Stomach smooth muscle (tissue), 2 donors: ENCODE measurements at regions not wholly inside any gene's neighbourhood (a gene's known extent, or its start where the extent isn't known, plus 50 kb on each side); places are given as distances from the start of the nearest gene placed in this dataset.

Experiments used
- H3K27ac ChIP-seq: one replicate; pipeline ENCODE4 v1.7.0; 2013; ENCODE audit warnings: mild to moderate bottlenecking, low read length, inconsistent platforms
- H3K27me3 ChIP-seq, 2 donors: one replicate each; pipeline ENCODE4 v1.7.0; 2013; ENCODE audit warnings: low read length in 2 of 2; ENCODE audit not compliant: insufficient read depth in 2 of 2, control insufficient read depth in 1 of 2
- H3K36me3 ChIP-seq, 2 donors: one replicate each; pipeline ENCODE4 v1.7.0; 2013; ENCODE audit warnings: low read length in 2 of 2; ENCODE audit not compliant: control insufficient read depth in 2 of 2, insufficient read depth in 2 of 2
- H3K4me1 ChIP-seq: one replicate; pipeline ENCODE4 v1.7.0; 2013; ENCODE audit warnings: low read length; ENCODE audit not compliant: control insufficient read depth, insufficient read depth
- H3K4me3 ChIP-seq, 2 donors: one replicate each; pipeline ENCODE4 v1.7.0; 2013; ENCODE audit warnings: low read length in 2 of 2
- H3K9ac ChIP-seq, 2 donors: one replicate each; pipeline ENCODE4 v1.7.0; 2013; ENCODE audit warnings: low read length in 2 of 2, mild to moderate bottlenecking in 1 of 2
- H3K9me3 ChIP-seq, 2 donors: one replicate each; pipeline ENCODE4 v1.7.0; 2013; ENCODE audit warnings: low read length in 2 of 2; ENCODE audit not compliant: control insufficient read depth in 2 of 2
- donor health status: healthy.
- donor health status: Pancreatic carcinoma.

- peaks cover 0 to 3% of the 10 kb centered on the region in 2 donors for H3K27me3 ChIP-seq
- H3K9ac ChIP-seq = no peak overlapping the region
- H3K9me3 ChIP-seq = no peaks in the 10 kb centered on the region
- H3K4me1 ChIP-seq = no peaks in the 10 kb centered on the region
- H3K36me3 ChIP-seq = no peaks in the 10 kb centered on the region
- H3K4me3 ChIP-seq = no peak overlapping the region
- H3K27ac ChIP-seq = no peak overlapping the region
Measured at GRCh38 chr5:2217219-2217618, 334.5 kb upstream of the IRX4 start.

DNA sequence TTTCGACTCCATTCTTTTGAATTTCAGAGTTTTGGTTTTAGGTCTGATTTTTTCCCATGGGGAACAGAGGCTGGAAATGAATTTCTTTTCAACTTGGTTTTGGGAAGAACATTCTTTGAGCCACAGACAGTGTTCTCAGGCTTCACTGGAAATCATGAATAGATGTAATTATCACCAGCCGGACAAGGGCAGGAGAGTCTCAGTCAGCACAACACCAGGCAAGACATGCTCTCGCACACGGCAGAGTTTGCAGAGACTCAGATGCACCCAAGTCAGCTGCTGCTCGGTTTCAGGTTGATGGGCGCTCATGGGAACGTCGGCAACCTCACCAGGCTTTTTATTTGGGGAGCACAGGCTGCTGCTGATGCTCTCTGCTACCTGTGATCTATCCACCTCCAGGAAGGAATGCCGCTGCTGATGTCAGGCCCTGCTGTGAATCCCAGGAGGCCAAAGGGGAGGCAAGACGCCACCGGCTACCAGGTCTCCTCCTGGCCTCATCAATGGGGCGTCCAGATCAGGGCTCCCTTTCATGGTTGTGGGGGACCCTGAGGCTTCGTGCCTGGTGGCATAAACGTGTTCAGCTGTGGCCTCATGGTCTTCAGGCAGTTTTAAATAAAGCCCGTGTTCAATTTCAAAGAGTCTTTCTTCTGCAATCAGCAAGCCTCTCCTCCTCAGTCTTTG lies 332.3 kb upstream of the IRX4 start:
- H3K36me3 ChIP-seq = no peaks in the 10 kb centered on the region
- no peak overlapping the region for H3K9ac ChIP-seq
- H3K4me1 ChIP-seq = no peaks in the 10 kb centered on the region
- H3K27ac ChIP-seq = no peak overlapping the region
- no peaks in the 10 kb centered on the region for H3K9me3 ChIP-seq
- no peak overlapping the region for H3K4me3 ChIP-seq
- H3K27me3 ChIP-seq = peaks cover 0 to 3% of the 10 kb centered on the region in 2 donors

GRCh38 chr5:2213121-2213730 lies 330.5 kb upstream of the IRX4 start:
- Histone ChIP-seq H3K9ac (no peak overlapping the region), H3K9me3 (no peaks in the 10 kb centered on the region), H3K4me3 (no peak overlapping the region), H3K27me3 (peaks cover 0 to 3% of the 10 kb centered on the region in 2 donors), H3K4me1 (no peaks in the 10 kb centered on the region), H3K27ac (no peak overlapping the region), H3K36me3 (no peaks in the 10 kb centered on the region)

- Histone ChIP-seq H3K9me3 (no peaks in the 10 kb centered on the region), H3K27ac (no peak overlapping the region), H3K36me3 (no peaks in the 10 kb centered on the region), H3K9ac (no peak overlapping the region), H3K27me3 (peaks cover 0 to 3% of the 10 kb centered on the region in 2 donors), H3K4me3 (no peak overlapping the region), H3K4me1 (no peaks in the 10 kb centered on the region)
Measured at GRCh38 chr5:2212481-2212880, 329.8 kb upstream of the IRX4 start.

- Histone ChIP-seq H3K9me3 (no peaks in the 10 kb centered on the region), H3K27me3 (no peaks in the 10 kb centered on the region), H3K36me3 (no peaks in the 10 kb centered on the region), H3K27ac (no peak overlapping the region), H3K4me3 (no peak overlapping the region), H3K9ac (no peak overlapping the region), H3K4me1 (no peaks in the 10 kb centered on the region)
Measured at GRCh38 chr5:2208239-2208544, 325.5 kb upstream of the IRX4 start.

DNA sequence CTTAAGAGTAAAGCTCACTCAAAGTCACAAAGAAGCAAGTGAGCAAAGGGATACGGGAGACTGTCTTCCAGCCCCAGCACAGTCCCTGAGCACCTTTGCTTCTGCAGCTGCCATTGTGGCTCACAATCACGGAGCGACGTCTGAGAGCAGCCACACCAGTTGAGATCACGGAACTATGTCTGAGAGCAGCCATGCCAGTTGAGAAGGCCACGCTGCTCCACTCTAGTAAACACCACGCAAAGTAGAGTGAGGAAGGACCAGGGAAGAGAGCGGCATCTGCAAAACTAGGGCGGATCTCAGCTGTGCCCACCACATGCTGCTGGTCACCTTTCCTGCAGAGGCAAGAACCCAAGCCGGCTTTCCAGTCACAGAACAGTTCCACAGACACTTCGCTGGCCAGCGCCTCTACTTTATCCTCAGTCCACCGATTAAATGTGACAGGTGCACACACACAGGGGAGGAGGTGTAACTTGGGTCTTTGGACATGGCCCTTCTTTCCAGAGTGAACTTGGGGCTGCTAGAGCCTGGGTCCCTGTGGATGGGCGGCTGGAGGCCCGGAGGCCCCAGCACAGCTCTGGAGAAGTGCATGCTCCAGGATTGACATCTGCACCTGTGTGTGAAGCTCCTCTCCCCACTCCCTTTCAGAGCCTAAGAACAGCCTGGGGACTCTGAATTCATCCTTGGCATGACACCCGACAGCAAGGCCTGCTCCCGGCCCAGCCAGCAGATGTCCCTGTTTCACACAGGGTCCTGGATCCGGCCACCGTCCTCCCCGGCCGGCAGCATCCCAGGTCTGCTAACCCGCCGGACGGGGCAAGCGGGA lies 324.9 kb upstream of the IRX4 start:
- H3K4me3 ChIP-seq = no peak overlapping the region
- H3K9me3 ChIP-seq = no peaks in the 10 kb centered on the region
- no peaks in the 10 kb centered on the region for H3K4me1 ChIP-seq
- no peaks in the 10 kb centered on the region for H3K36me3 ChIP-seq
- H3K27me3 ChIP-seq = no peaks in the 10 kb centered on the region
- H3K9ac ChIP-seq = no peak overlapping the region
- no peak overlapping the region for H3K27ac ChIP-seq

- Histone ChIP-seq H3K9ac (no peak overlapping the region), H3K27me3 (no peaks in the 10 kb centered on the region), H3K9me3 (no peaks in the 10 kb centered on the region), H3K4me3 (no peak overlapping the region), H3K27ac (no peak overlapping the region), H3K4me1 (no peaks in the 10 kb centered on the region), H3K36me3 (no peaks in the 10 kb centered on the region)
Measured at GRCh38 chr5:2207109-2207399, 324.3 kb upstream of the IRX4 start.

DNA sequence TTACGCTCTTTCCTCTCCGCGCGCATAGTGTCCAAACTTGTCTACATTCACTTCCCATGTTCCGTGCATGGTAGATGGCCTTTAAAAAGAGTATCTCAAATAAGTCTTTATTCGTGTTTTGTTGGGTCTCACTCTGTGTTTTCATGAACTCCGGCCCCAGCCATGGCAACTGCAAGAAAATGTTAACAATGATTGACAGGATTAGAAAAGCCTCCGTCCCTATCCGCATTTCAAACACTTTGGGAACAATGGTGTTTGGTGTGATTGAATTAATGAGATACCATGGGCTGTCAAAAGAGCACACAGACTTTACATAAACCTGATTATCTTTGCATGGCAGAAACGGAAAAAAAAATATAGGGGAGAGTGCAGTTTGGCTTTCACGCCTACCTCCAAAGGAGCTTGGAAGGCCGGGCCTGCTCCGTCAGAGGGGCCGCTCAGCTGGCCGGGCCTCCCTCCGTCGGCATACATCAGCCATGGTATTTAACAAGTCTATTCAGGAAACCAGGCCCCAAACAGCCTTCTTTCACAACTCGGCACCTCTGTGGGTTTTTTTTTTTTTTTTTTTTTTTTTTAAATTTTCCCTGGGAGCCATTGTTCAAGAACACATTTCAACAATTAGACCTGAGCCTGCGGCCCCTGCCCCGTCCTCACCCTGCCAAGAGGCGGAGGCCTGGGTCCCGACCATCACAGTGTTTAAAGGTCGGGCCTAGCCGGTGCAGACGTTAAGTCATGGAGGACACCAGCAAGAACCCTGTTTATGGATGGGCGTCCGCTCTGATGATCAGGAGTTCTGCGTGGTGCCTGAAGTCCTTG lies 323.8 kb upstream of the IRX4 start:
- H3K9ac ChIP-seq = no peak overlapping the region
- H3K27ac ChIP-seq = no peak overlapping the region
- no peaks in the 10 kb centered on the region for H3K36me3 ChIP-seq
- H3K4me3 ChIP-seq = no peak overlapping the region
- H3K27me3 ChIP-seq = no peaks in the 10 kb centered on the region
- H3K4me1 ChIP-seq = no peaks in the 10 kb centered on the region
- no peaks in the 10 kb centered on the region for H3K9me3 ChIP-seq

GRCh38 chr5:2205596-2206226 lies 323.0 kb upstream of the IRX4 start:
- H3K27me3 ChIP-seq = no peaks in the 10 kb centered on the region
- H3K9me3 ChIP-seq = no peaks in the 10 kb centered on the region
- no peaks in the 10 kb centered on the region for H3K36me3 ChIP-seq
- no peaks in the 10 kb centered on the region for H3K4me1 ChIP-seq
- no peak overlapping the region for H3K27ac ChIP-seq
- no peak overlapping the region for H3K4me3 ChIP-seq
- no peak overlapping the region for H3K9ac ChIP-seq

- Histone ChIP-seq H3K27ac (no peak overlapping the region), H3K27me3 (no peaks in the 10 kb centered on the region), H3K4me1 (no peaks in the 10 kb centered on the region), H3K9me3 (no peaks in the 10 kb centered on the region), H3K9ac (no peak overlapping the region), H3K36me3 (no peaks in the 10 kb centered on the region), H3K4me3 (no peak overlapping the region)
Measured at GRCh38 chr5:2205185-2205585, 322.5 kb upstream of the IRX4 start.
